ENCODE measurements at regions not wholly inside any gene's neighbourhood (a gene's known extent, or its start where the extent isn't known, plus 50 kb on each side); places are given as distances from the start of the nearest gene placed in this dataset.

DNA sequence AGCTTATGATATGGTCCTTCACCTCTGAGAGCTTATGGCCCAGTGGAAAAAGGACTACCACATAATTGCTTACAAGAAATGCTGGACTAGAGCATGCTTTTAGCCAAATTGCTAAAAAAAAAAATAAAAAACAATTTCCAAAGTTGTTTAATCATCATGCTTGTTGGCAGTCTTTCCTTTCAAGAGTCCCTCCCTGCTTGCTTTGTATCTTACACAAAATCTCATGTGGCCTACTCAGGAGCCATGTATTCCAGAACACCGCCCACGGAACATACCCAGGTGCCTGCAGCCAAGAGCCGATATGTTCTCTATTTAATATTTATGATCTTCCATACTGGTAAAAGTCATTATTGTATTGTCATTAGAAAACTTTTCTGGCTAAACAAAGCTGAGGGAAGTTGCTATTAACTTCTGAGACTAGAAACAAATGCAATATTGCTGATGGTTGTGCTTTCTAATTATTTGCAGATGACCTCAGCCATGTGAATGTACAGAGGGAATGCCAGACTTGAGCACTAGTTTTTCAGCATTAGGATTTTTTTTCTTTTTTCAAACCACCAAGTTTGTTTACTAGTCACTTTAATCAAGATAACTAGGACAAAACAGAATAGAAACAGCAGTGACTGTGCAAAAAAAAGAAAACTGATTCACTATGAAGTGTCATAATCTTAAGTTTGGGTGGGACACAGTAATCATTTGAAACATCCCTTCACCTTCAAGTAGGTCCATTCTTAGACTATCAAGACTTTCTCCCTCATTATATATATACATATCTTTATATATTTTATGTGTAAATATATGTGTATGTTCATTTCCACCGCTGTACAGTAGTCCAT, 129.3 kb upstream of the GORAB start:
- Histone ChIP-seq H3K36me3 (ENCODE audit: control insufficient read depth, insufficient read depth, low read length) (no peaks in the 10 kb centered on the region), H3K27me3 (ENCODE audit: control insufficient read depth, insufficient read depth, low read length) (no peaks in the 10 kb centered on the region), H3K4me3 (ENCODE audit: low read depth, low read length) (no peak overlapping the region)
- TF ChIP-seq, protein P1, sequence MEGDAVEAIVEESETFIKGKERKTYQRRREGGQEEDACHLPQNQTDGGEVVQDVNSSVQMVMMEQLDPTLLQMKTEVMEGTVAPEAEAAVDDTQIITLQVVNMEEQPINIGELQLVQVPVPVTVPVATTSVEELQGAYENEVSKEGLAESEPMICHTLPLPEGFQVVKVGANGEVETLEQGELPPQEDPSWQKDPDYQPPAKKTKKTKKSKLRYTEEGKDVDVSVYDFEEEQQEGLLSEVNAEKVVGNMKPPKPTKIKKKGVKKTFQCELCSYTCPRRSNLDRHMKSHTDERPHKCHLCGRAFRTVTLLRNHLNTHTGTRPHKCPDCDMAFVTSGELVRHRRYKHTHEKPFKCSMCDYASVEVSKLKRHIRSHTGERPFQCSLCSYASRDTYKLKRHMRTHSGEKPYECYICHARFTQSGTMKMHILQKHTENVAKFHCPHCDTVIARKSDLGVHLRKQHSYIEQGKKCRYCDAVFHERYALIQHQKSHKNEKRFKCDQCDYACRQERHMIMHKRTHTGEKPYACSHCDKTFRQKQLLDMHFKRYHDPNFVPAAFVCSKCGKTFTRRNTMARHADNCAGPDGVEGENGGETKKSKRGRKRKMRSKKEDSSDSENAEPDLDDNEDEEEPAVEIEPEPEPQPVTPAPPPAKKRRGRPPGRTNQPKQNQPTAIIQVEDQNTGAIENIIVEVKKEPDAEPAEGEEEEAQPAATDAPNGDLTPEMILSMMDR (IDR thresholded peaks at IDR 0.05; ENCODE audit: insufficient read depth, low read length, poor library complexity, severe bottlenecking), result no peak
- DNase-seq (ENCODE audit: low read depth), result no peak

DNA sequence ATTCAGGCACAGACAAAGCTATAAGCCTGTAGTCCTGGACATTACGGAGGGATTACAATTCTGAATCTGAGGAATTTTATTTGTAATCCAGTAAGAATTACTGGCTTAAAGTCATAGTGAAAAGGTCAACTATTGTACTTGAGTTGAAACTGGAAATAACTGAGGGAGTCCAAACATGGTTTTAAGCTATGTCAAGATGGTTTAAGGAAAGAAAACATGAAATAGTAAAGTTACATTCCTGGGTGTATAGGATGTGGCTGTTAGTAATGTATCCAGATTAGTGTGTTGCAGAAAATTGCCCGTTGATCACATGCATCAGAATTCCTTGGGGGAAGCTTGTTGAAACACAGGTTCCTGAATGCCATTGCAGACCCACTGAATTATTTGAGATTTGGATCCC, 124.8 kb upstream of the GORAB start:
- DNase-seq (ENCODE audit: low read depth), result no peak
- Histone ChIP-seq H3K36me3 (ENCODE audit: control insufficient read depth, insufficient read depth, low read length) (no peaks in the 10 kb centered on the region), H3K4me3 (ENCODE audit: low read depth, low read length) (no peak overlapping the region), H3K27me3 (ENCODE audit: control insufficient read depth, insufficient read depth, low read length) (no peaks in the 10 kb centered on the region)
- TF ChIP-seq, protein P1 (IDR thresholded peaks at IDR 0.05; ENCODE audit: insufficient read depth, low read length, poor library complexity, severe bottlenecking), result no peak

DNA sequence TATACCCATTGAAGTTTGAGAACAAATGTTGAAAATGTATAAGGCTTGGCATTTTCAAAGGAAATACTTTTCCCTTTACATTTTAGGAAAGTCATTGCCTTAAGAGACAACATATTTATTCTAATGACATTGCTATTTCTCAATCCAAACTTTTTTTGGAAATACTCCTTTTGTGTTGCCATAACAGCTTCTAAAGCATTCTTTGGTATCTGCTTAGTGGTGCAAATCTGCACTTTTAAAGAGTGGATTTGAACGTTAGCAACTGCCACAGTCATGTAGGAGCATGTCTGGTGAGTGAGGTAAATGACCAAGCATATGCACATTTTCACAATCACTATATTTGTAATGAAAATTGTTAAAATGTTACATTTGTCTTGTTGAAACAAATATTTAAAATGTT, 124.4 kb upstream of the GORAB start:
- TF ChIP-seq, protein P1 (IDR thresholded peaks at IDR 0.05; ENCODE audit: insufficient read depth, low read length, poor library complexity, severe bottlenecking), result no peak
- Histone ChIP-seq H3K36me3 (ENCODE audit: control insufficient read depth, insufficient read depth, low read length) (no peaks in the 10 kb centered on the region), H3K4me3 (ENCODE audit: low read depth, low read length) (no peak overlapping the region), H3K27me3 (ENCODE audit: control insufficient read depth, insufficient read depth, low read length) (no peaks in the 10 kb centered on the region)
- no peak for DNase-seq (ENCODE audit: low read depth)

DNA sequence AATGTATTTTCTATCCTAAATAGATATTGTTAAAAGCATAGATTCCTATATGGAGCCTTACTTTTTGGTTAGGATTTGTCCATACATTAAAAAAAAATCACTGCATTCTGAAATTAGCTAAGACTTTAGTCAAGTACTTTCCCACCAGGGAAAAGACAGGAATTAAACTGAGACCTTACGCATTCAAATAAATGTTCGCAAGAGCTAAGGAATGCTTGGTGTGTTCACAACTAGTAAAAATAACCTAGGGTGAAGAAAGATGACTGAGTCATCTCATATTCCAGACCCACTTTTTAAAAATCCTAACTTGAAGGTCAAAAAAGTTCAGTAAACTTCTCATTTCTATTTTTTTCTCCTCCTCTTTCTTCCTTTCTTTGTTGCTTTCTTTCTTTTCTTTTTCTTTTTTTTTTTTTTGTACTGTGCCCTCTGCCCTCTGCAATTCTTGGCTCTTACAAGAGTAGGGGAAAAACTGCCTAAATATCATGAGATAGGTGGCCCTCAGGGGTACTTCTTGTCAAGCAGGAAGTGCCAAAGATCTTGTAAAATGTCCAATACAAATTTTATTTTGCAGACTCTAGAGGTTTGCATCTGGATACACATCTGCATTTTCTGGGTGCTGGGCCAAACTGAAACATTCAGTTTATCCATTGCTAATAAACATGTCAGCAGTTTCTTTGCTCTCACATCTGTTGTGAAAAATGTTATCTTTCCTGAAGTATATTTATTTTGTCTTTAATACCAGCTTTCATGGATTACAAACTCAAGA, 121.4 kb upstream of the GORAB start:
- no peak for DNase-seq (ENCODE audit: low read depth)
- no peaks in the 10 kb centered on the region for H3K36me3 ChIP-seq (ENCODE audit: control insufficient read depth, insufficient read depth, low read length)
- H3K27me3 ChIP-seq (ENCODE audit: control insufficient read depth, insufficient read depth, low read length), result no peaks in the 10 kb centered on the region
- no peak overlapping the region for H3K4me3 ChIP-seq (ENCODE audit: low read depth, low read length)
- TF ChIP-seq, protein P1 (IDR thresholded peaks at IDR 0.05; ENCODE audit: insufficient read depth, low read length, poor library complexity, severe bottlenecking), result no peak

DNA sequence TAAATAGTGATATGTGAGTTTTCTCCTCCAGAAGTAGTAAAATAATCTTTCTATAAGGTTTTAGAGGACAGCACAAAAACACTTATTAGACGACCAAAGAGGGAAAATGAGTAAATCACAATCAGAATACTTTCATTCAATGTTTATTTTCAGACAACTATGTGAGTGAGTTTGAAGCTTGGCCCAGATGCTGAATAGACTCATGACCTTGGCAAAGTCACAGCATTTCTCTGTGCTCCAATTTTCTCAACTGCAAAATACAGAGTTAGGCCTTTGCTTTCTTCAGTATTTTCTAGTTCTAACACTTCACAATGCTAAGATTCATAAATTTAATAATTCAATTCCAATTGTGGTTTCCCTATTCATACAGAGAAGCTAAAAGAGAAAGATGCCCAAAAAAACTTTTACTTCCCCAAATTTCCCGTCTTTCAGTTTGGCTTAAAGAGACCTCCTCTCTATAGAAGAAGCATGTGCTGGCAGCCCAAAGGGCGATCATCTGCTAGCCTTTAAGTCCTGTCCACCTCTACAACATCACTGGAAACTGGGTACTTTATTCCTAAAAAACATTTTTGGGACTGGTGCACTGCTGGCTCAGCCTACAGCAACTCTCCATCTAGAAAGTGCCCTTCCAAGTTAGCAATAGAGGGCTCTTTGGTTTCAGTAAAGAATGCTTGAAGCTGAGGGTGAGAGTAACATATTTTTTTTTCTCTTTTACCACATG, 116.8 kb upstream of the GORAB start:
- TF ChIP-seq, protein P1 (IDR thresholded peaks at IDR 0.05; ENCODE audit: insufficient read depth, low read length, poor library complexity, severe bottlenecking), result no peak
- DNase-seq (ENCODE audit: low read depth), result no peak
- Histone ChIP-seq H3K36me3 (ENCODE audit: control insufficient read depth, insufficient read depth, low read length) (no peaks in the 10 kb centered on the region), H3K27me3 (ENCODE audit: control insufficient read depth, insufficient read depth, low read length) (no peaks in the 10 kb centered on the region), H3K4me3 (ENCODE audit: low read depth, low read length) (no peak overlapping the region)
